ENCODE measurements at regions not wholly inside any gene's neighbourhood (a gene's known extent, or its start where the extent isn't known, plus 50 kb on each side); places are given as distances from the start of the nearest gene placed in this dataset.
"Not testable (repeated sequence)": the region's sequence is repeated elsewhere in the genome, so short reads cannot be mapped to it uniquely, and the experiment has no call there.

DNA sequence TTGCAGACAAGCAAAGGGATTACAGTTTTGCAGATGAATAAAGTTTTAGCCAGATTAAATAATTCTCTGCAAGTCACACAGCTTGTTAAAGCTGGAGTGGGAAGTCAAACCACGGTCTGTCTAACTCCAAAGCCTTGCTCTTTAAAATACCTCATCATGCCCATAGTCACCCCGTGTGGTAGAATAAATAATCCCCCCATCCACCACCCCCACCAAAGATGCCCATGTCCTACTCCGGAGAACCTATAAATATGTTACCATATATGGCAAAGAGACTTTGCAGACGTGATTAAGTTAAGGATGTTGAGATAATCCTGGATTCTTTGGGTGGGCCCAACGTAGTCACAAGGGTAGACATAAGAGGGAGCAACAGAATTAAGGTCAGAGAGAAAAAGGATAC, 118.7 kb downstream of the BEND2 start:
- DNase-seq = no peak

DNA sequence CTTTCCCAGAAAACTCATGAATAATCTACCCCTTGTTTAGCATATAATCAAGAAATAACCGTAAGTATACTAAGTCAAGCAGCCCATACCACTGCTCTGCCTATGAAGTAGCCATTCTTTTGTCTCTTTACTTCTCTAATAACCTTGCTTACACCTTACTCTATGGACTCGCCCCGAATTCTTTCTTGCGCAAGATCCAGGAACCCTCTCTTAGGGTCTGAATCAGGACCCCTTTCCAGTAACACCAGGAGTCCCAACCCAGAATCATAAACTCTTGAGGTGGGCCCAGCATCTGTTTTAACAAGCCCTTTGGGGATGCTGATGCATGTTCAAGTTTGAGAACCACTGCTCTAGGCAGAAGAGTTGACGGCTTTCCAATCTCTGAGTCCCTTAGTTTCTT, 119.6 kb downstream of the BEND2 start:
- no peak for DNase-seq

DNA sequence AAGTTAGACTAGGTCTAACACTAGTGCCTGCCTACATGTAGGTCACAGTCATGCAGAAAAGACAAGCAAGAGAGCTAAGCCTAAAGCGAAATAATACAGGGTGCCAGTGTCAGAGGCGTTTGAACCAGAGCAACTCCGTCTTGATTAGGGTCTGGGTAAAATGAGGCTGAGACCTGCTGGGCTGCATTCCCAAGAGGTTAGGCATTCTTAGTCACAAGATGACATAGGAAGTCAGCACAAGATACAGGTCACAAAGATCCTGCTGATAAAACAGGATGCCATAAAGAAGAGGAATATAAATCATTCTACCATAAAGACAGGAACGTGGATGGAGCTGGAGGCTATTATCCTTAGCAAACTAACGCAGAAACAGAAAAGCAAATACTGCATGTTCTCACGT, 120.9 kb downstream of the BEND2 start:
- DNase-seq = no peak

DNA sequence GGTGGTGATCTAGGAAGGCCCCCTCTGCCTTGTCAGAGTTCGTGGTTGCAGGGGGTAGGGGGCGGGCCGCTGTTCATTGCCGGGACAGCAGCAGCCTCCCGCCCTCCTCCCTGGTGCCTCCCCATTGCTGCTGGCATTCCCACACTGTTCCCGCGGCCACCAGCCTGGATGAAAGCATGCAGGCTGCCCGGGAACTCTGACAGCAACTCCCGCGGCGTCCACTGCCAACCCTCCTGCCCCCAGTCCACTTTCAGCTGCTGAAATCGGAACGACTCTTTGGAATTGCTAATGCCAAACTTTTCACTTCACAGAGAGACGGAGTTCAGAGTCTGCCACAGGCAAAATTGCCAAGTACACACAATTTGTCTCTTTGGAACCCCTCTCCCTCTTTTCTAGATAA, 121.9 kb downstream of the BEND2 start:
- no peak for DNase-seq

DNA sequence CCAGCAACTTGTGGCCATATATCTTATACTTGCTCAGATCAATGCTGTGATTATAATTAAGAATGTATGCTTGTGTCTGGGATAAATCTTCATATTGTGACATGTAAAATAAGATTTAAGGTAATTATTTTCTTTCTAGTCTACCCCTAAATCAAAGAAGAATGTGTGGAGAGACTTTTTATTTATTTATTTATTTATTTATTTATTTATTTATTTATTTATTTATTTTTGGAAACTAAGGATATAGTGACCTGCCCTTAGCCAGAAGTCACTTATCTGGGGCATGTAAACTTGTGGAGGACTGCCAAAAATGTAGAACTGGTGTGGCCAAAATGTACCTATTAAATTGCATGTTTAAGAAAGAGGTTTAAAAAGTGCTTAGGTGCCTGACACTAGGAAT, 144.3 kb downstream of the BEND2 start:
- DNase-seq = no peak

DNA sequence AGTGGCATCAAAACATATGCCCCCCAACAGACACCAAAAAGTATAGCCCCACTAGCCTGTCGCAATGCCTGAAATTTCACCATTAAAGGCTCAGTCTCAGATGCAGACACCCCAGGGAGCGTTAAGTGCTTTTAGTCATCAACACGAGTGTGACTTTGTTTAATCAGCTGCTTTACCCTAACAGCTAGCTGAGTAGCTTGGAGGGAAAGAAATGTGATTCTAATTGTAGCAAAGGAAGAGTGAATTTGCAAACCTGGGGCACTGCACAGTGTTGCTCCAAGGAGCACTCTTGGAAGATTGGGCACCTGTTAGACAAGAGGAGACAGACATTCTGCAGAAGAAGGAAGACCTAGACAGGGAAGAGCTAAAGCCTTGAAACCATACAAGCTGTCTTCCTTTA, 145.1 kb downstream of the BEND2 start:
- no peak for DNase-seq

DNA sequence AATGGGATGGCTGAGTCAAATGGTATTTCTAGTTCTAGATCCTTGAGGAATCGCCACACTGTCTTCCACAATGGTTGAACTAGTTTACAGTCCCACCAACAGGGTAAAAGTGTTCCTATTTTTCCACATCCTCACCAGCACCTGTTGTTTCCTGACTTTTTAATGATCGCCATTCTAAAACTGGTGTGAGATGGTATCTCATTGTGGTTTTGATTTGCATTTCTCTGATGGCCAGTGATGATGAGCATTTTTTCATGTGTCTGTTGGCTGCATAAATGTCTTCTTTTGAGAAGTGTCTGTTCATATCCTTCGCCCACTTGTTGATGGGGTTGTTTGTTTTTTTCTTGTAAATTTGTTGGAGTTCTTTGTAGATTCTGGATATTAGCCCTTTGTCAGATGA, 152.6 kb downstream of the BEND2 start:
- DNase-seq = not testable (repeated sequence)

DNA sequence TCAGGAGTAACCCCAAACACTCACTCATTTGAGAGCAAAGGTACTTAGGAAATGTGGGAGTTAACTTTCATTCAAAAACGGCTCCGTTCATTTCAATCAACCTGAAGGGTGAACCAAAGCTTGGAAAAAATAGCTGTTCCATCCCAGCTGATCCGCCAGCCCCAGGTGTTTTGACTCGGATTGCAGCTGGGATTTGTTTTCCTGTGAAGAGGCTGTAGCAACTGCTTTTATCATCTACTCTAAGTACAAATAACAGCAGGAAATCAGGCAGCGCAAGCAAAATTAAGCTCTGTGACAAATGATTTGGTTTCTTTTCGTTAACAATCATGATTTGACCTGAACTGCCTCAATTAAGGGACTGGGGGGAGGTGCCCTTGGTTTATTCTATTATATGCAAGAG, 154.7 kb downstream of the BEND2 start:
- no peak for DNase-seq

DNA sequence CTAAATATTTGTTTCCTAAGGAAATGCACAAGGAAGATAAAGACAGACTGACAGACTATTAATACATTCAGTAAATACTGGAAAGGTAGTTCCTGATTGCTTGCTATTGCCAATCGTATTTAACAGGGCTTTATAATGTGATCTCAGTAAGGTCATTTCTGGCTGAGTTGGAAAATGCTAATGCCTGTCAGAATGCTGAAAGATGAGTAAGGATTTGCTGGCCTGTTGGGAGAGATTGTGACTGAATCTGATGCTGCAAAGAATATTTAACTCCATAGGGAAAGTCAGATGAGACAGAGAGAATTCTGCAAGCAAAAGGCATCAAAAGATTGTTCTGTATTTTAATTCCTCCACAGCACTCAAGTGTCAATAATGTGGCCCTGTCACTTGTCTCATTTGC, 169.0 kb downstream of the BEND2 start:
- no peak for DNase-seq

DNA sequence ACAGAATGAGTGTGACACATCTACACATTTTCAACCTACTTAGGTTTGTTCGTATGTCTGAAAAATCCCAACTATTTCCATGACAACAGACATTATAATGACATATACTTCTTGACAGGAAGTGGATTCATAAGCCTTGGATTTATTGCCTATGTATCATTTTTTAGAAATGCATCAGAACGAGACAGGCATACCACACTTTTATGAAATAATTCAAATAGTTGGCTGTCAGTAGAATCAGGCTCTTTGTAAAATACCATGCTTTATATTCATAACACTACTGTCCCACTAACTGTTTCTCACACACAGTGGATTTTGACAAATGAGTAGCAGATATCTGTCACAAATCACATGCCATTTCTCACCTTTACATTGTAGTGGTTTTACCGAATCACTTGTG, 173.2 kb downstream of the BEND2 start:
- DNase-seq = no peak

DNA sequence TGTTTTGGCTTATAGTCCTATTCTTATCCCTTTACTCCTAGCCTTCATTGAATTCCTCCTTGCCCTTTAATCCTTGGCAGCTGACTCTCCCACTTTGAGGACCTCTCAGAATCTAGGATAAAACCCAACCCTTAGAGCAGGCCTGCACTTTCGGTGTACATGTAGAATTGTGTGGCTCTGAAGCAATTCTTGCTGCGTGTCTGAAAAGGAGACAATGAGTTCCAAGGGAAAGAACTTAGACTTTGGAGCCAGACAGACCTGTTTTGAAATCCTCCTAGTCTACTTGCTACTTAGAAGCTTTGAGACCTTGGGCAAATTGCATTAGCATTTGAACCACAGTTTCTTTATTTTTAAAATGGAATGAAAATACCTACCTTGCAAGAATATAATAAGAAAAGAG, 175.2 kb downstream of the BEND2 start:
- DNase-seq = no peak

DNA sequence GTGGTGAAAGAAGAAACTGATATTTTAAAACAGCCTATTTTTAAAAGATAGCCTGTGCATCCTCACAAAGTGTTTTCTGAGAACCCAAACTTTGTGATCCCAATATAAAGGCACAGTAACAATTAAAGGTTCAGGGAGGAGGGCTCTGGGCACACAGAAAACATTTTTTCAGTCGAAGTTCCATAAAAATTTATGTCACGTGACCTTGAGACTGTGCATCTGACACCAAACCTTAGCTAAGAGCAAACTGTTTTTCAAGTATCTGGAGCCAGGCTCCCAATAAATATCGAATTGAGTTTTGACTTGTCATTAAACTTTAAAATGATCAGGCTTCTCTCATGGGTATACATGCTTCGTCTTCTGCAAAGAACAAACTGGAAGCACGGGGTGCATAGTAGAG, 177.9 kb downstream of the BEND2 start:
- no peak for DNase-seq

DNA sequence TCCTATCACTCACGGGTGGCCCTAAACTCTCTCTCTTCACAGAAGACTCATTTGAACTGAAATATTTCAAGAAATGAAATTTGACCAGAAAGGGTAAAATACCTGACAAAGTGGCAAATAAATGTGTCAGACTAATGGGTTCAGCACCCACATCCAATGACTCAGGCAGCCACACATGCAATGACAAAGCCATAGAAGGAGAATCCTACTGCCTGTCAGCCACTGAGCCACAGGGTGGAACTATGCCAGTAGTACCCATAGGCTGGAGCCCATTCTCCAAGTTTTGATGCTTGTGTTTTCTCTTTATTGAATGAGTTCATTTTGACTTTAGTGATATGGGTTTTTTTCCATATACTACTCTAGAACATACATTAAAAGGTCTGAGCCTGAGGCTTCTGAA, 179.0 kb downstream of the BEND2 start:
- no peak for DNase-seq

DNA sequence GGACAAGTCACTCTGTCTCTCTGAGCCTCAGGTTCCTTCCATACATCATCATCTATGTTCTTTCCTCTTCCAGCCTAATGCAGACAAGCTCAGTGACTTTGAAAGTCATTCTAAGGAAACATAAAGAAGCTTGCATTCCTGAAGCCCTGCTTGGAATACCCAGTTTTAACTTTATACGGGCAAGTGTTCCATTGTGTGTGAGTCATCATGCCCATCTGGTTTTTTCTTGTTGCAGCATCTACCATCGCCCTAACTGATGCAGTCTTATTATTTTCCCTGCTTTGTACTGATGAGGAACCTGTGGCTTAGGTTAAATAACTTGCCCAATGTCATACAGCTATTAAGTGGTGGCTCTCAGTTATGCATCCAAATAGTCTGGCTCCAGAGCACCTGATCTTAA, 177.9 kb upstream of the RAI2 start:
- DNase-seq = no peak

DNA sequence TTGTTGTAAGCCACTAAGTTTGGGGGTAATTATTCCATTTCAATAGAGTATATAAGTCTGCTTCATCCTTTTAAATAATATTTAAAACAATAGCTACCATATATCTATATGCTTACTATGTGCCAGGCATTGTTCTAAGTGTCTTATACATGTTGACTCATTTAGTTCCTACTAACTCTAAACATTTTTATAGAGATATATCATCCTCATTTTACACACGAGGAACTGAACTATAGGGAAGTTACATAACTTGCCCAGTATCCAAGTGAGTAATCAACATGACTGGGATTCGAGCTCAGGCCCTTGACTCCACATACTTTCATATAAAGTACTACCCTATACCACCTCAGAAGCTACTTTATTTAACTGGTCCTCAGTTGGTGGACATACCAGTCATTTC, 175.3 kb upstream of the RAI2 start:
- no peak for DNase-seq

DNA sequence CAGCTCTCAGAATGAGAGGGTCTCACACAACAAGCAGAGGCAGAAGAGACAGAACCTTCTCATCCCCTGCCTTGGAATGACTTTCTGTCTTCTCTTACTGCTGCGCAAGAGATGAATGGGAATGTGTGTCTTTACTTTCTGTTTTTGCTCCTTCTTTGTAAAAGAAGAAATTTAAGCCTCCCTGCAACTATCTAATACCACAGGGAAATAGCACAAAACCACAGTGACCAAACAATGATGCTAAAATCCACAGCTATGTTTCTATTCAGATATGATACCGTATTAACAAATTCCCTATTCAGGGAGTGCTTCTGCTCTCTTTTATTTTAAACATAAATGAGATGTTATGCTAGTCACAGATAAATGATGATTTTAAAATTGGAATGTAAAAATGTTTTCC, 173.8 kb upstream of the RAI2 start:
- DNase-seq = no peak

DNA sequence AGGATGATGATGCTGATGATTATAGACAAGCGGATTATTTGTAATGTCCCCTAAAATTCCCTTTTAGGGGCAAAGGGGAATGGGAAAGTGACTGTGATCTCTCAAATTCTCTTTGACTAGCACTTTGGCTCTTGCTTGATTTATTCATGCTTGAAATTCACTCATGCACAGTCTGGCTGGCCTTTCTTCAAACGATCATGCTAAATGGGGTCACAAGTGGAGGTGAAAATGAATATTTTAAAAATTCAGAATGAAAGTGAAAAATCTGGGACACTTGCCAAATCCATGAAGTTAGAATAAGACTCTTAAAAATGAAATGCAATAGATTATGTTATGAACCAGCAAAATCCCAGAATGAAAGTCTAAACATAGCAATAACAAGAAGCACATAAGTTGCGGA, 173.4 kb upstream of the RAI2 start:
- no peak for DNase-seq

DNA sequence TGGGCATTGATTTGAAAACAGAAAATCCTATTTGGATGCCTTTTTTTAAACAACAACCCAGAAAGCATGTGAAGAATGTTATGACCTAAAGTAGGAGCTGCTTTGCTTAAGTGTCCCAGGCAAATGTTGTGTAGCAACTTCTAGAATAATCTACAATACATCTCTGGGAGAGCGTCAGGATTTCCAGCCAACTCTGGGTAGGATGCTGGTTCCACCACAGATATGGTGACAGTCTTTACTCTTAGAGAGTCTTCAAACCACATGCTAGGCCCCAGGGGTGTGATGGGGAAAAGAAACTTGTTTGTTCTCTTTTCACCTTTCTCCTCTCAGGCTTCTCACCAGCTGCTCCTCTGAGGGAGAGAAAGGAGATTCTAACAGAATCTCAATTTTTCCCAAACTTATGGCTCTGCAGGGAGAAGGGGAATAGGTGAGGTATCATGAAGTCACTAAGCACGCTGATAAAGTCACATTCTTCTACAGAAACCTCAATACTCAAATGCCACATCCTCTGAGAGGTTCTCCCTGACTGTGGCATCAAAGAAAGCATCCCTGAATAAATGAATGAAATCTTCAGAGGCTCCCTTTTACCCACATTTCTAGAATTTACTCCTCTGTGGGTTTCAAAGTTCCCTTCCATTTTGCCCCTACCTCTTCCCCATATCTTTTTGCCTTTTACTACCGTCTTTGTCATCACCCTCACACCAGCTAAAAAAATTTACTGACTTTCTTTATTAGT, 171.6 kb upstream of the RAI2 start:
- DNase-seq = no peak

DNA sequence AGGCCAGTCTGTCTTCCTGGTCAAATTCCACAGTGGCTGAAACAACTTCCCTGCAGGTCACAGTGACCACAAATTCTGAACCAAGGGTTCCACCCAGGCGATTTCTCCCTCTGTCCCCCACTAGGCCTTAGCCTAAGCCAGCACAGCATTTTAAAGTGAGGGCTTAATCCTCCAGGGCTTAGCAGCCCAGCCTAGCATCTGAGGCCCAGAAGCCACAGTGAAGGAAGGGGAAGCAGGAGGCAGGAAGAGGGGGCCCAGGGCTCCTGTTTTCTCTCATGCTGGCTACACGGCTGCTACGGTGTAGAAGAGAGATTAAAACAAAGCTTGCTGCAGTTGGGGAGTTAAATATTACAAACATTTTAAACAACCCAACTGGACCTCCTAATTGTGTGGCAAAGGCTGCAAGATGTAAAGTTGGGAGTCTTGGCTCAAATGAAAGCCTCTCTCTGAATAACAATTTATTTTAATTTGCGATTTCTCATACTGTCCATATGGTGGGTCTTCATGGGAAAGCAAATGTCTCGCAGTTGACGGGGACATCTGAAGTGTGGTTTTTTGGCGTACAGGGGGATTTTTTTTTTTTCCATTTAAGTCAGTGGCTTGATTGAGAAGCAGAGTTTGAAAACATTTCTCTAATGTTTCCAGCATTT, 170.8 kb upstream of the RAI2 start:
- no peak for DNase-seq

DNA sequence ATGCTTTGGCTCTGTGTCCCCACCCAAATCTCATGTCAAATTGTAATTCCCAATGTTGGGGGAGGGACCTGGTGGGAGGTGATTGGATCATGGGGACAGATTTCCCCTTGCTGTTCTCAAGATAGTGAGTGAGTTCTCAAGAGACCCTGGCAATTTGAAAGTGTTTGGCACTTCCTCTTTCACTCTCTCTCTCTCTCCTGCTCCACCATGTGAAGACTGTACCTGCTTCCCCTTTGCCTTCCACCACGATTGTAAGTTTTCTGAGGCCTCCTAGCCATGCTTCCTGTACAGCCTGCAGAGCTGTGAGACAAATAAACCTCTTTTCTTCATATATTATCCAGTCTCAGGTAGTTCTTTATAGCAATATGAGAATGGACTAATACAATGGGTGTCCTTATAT, 169.6 kb upstream of the RAI2 start:
- DNase-seq = not testable (repeated sequence)

DNA sequence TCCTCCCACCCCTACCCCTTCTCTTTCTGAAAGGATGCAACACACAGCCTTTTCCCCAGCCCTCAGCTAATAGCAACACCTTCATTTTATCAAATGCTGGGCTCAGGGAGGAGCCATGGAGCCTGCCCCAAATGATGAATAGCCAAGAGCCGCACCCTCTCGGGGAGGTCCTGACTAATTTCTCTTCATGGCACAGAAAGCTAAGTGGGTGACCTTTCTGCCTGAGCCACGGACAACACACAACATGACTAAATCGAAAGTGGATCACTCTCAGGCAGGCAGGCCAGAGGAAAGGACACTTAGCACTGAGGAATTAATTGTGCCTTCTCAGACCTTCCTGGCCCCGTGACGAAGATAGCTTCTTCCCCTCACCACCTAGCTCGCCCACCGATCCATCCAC, 165.1 kb upstream of the RAI2 start:
- no peak for DNase-seq

DNA sequence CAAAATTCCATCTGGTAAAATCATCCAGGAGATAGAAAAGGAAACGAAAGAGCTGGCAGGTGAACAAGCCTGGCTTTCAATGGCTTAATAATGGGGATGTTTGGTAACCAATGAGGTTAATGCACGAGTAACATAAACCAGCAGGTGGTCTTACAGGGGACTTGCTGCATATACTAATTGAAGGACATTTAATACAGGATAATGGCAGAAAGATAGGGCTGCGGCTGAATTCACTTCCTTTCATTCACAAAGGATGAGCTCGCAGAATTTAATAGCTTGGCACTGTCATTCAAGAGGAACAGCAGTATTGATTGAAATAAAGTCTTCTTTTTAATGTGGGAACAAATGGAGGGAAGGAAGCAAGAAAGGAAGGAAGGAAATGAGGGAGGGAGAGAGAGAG, 156.3 kb upstream of the RAI2 start:
- DNase-seq = no peak

DNA sequence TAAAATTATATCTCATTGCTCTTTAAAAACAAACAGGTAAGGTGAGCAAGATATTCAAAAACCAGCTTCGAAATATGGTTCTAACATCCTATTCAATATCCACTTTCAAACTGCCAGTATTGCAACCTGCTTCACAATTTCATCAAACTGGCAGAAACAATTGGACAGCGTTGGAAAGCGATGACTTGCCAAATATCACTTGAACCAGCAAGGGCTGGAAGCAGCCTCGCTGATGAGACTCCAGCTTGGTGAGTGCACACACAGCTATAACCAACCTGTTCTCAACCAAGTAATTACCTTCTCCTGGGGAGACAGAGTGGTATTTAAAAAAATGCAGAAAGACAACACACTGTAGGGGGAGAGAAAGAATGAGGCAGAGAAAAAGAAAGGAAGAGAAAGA, 155.8 kb upstream of the RAI2 start:
- no peak for DNase-seq

DNA sequence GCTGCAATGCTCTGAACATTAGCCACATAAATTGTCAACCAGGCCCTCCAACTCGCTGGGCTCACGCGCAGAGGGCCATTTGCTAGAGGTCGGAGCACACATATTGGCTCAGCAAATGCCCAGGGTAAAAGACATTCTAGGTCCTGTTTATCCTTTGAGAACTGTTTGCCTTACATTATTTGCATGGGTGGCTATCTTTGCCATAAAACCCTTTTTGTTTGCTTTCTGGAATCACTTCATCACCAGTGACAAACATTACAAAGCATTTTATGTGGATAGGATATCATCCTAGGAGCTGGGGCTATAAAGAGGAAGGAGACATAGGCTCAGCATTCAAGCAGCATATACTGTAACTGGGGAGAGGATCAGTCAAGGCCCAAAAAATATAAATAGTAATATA, 149.2 kb upstream of the RAI2 start:
- DNase-seq = no peak

DNA sequence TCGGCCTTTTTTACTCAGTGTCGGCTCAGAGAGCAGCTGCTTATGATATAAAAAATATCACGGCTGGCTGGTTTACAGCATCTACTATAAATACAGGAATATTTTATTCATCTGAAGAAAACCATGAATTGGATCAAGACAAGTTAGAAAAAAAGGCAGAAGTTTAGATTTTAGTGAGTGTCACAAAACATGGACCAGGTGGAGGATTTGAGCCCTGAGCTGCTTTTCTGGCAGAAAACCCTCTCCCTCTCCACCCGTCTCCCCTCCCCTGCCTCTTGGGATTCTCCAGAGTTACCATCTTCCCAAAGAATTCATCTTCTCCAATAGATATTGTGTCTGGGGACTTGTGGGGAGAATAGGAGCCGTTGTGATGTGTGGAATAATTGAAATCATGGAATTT, 142.8 kb upstream of the RAI2 start:
- DNase-seq = no peak
